GM23248 (cell line): ENCODE measurements at regions not wholly inside any gene's neighbourhood (a gene's known extent, or its start where the extent isn't known, plus 50 kb on each side); places are given as distances from the start of the nearest gene placed in this dataset.

Source experiments
- DNase-seq: peaks from one replicate; pipeline ENCODE4 v3.0.0-alpha.2; 2015
- H2AFZ ChIP-seq: fragments of 200-600 bp; sonication (generic); 2 replicates; pipeline ENCODE4 v1.6.1; 2016; ENCODE audit warnings: antibody characterized with exemption
- H3F3A ChIP-seq: fragments of 200-600 bp; sonication (generic); 2 replicates; pipeline ENCODE4 v1.6.1; 2016; ENCODE audit warnings: mild to moderate bottlenecking, antibody characterized with exemption, mixed run types; ENCODE audit not compliant: insufficient read depth
- H3K27ac ChIP-seq: fragments of 200-600 bp; sonication (generic); 2 replicates; pipeline ENCODE4 v1.5.1; 2016; ENCODE audit warnings: mild to moderate bottlenecking
- H3K27me3 ChIP-seq: fragments of 200-600 bp; sonication (generic); replicated peaks from 2 replicates; pipeline ENCODE4 v1.6.1; 2016; ENCODE audit warnings: mild to moderate bottlenecking; ENCODE audit not compliant: insufficient read depth
- H3K36me3 ChIP-seq: fragments of 200-600 bp; sonication (generic); 2 replicates; pipeline ENCODE4 v1.6.1; 2016; ENCODE audit warnings: low read depth, mild to moderate bottlenecking
- H3K4me1 ChIP-seq: fragments of 200-600 bp; sonication (generic); 2 replicates; pipeline ENCODE4 v1.6.1; 2016; ENCODE audit warnings: mild to moderate bottlenecking; ENCODE audit not compliant: insufficient read depth
- H3K4me2 ChIP-seq: fragments of 200-600 bp; sonication (generic); one replicate; pipeline ENCODE4 v1.6.1; 2016; ENCODE audit warnings: mild to moderate bottlenecking; ENCODE audit not compliant: unreplicated experiment
- H3K4me3 ChIP-seq: fragments of 200-600 bp; sonication (generic); 2 replicates; pipeline ENCODE4 v1.5.1; 2016; ENCODE audit warnings: mild to moderate bottlenecking
- H3K79me2 ChIP-seq: fragments of 200-600 bp; sonication (generic); 2 replicates; pipeline ENCODE4 v1.6.1; 2016; ENCODE audit warnings: mild to moderate bottlenecking; ENCODE audit not compliant: insufficient read depth
- H3K9ac ChIP-seq: fragments of 200-600 bp; sonication (generic); 2 replicates; pipeline ENCODE4 v1.6.1; 2016; ENCODE audit warnings: mild to moderate bottlenecking
- H3K9me2 ChIP-seq: fragments of 200-600 bp; sonication (generic); 2 replicates; pipeline ENCODE4 v1.6.1; 2016; ENCODE audit warnings: mixed run types, mild to moderate bottlenecking, moderate library complexity; ENCODE audit not compliant: insufficient read depth
- H3K9me3 ChIP-seq: fragments of 200-600 bp; sonication (generic); one replicate; pipeline ENCODE4 v1.6.1; 2017; ENCODE audit warnings: low read depth
- H4K20me1 ChIP-seq: fragments of 200-600 bp; sonication (generic); 2 replicates; pipeline ENCODE4 v1.6.0; 2016; ENCODE audit not compliant: insufficient read depth
- EZH2 ChIP-seq: fragments of 200-600 bp; sonication (generic); IDR thresholded peaks from 2 replicates; pipeline ENCODE4 v1.6.1; 2018; ENCODE audit warnings: antibody characterized with exemption, mild to moderate bottlenecking; ENCODE audit not compliant: insufficient read depth, poor library complexity, severe bottlenecking
- EZH2phosphoT487 ChIP-seq: fragments of 200-600 bp; sonication (generic); IDR thresholded peaks from 2 replicates; pipeline ENCODE4 v1.6.1; 2018; ENCODE audit warnings: antibody characterized with exemption, moderate library complexity, mild to moderate bottlenecking, low read depth; ENCODE audit not compliant: insufficient read depth
- WGBS, 2 experiments: methylation state at CpG; one replicate each; pipeline ENCODE4 v1.1.6; 2015 to 2017; ENCODE audit warnings: low lambda C conversion rate in 2 of 2, low coverage in 1 of 2; ENCODE audit errors: missing lambda C conversion rate in 2 of 2; 5-methylcytosine and 5-hydroxymethylcytosine counted together
- in situ Hi-C: fragments of 300-500 bp; cut with MboI; formaldehyde crosslinking; loops from 2 replicates; pipeline ENCODE4 v1.15.0; 2020

DNA sequence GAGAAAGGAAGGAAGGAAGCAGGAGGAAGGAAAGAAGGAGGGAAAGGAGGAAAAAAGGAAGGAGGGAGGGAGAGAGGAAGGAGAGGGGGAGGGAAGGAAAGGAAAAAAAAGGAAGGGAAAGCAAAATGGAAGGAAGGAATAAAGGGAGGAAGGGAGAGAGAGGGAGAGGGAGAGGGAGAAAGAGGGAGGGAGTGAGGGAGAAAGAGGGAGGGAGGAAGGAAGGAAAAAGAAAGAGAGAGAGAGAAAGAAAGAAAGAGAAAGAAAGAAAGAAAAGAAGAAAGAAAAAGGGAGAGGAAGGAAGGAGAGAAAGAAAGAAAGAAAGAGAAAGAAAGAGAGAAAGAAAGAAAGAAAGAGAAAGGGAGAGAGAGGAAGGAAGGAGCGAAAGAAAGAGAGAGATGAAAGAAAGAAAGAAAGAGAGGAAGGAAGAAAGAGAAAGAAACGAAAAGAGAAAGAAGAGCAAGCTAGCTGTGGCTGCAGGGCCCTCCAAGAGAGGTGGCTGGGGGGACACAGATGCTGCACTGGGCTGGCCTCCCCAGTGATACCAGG, 472.4 kb upstream of the MGMT start:
- H3K9me3 ChIP-seq = no peaks in the 10 kb centered on the region
- WGBS, 2 experiments = 26 to 66% methylated on average over 2 of the region's 2 CpGs

DNA sequence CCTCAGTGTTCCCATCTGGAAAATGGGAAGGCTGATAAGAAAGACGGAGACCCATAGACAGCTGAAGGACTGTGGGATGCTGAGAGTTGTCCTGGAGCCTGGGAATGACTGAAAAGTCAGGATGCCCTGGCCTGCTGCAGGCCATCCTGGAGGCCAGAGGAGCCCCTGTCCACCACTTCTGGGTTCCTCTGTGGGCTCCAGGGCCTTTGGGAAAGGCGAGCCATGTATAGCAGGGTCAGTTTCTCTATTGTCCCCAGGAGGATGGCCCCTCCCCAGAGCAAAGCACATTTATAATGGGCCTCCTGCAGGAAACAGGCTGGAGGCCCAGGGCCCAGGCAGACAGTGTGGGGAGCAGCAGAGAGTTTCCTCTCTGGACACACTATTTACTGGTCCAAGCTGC, 471.4 kb upstream of the MGMT start:
- Histone ChIP-seq H3K9me3 (no peaks in the 10 kb centered on the region), H3K27me3 (no peaks in the 10 kb centered on the region), H3F3A (no peaks in the 10 kb centered on the region), H3K4me2 (no peak overlapping the region), H4K20me1 (no peaks in the 10 kb centered on the region), H3K4me3 (no peak overlapping the region), H3K79me2 (no peaks in the 10 kb centered on the region), H2AFZ (no peak overlapping the region), H3K27ac (no peak overlapping the region), H3K36me3 (no peaks in the 10 kb centered on the region), H3K9me2 (no peaks in the 10 kb centered on the region), H3K4me1 (no peaks in the 10 kb centered on the region), H3K9ac (no peak overlapping the region)
- in situ Hi-C loops = no loop called here
- WGBS, 2 experiments = 13 to 19% methylated on average over 2 of the region's 2 CpGs
- DNase-seq = no peak
- TF ChIP-seq EZH2 (no peak), EZH2phosphoT487 (no peak)

More for the DNA sequence above, 472.4 kb upstream of the MGMT start:
- Histone ChIP-seq H3K4me2 (no peak overlapping the region), H3K27me3 (no peaks in the 10 kb centered on the region), H4K20me1 (no peaks in the 10 kb centered on the region), H3K79me2 (no peaks in the 10 kb centered on the region), H3K9ac (no peak overlapping the region), H3K9me2 (no peaks in the 10 kb centered on the region), H3K4me3 (no peak overlapping the region), H3K4me1 (no peaks in the 10 kb centered on the region), H3F3A (no peaks in the 10 kb centered on the region), H3K36me3 (no peaks in the 10 kb centered on the region), H3K27ac (no peak overlapping the region), H2AFZ (no peak overlapping the region)
- no peak for DNase-seq
- TF ChIP-seq EZH2 = no peak
- no peak for TF ChIP-seq EZH2phosphoT487
- in situ Hi-C loops = no loop called here

DNA sequence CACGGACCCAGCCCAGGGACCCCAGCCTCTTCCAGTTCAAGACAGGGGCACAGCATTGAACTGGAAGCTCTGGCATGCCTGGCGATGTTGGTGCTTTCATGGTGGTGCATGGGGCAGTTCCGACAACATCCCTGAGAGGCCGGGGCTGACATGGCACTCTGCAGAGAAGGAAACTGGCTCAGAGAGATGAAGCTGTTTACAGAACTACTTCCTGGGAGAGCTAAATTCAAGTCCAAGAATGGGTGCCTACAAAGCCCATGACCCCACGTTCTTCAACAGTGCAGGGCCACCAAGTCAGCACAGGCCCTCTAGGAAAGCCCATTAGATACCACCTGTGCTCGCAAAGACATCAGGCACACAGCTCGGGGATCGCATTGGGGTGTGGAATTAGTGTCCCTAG, 470.9 kb upstream of the MGMT start:
- no peak overlapping the region for H2AFZ ChIP-seq
- TF ChIP-seq EZH2 (no peak), EZH2phosphoT487 (no peak)
- no peak overlapping the region for H3K27ac ChIP-seq
- H3F3A ChIP-seq = no peaks in the 10 kb centered on the region
- H3K36me3 ChIP-seq = no peaks in the 10 kb centered on the region
- in situ Hi-C loops = no loop called here
- H3K4me2 ChIP-seq = no peak overlapping the region
- no peak overlapping the region for H3K9ac ChIP-seq
- no peak overlapping the region for H3K4me3 ChIP-seq
- H4K20me1 ChIP-seq = no peaks in the 10 kb centered on the region
- H3K79me2 ChIP-seq = no peaks in the 10 kb centered on the region
- H3K9me2 ChIP-seq = no peaks in the 10 kb centered on the region
- no peak for DNase-seq
- no peaks in the 10 kb centered on the region for H3K9me3 ChIP-seq
- WGBS, 2 experiments = 31 to 44% methylated on average over 6 to 8 of the region's 8 CpGs
- no peaks in the 10 kb centered on the region for H3K4me1 ChIP-seq
- H3K27me3 ChIP-seq = no peaks in the 10 kb centered on the region

DNA sequence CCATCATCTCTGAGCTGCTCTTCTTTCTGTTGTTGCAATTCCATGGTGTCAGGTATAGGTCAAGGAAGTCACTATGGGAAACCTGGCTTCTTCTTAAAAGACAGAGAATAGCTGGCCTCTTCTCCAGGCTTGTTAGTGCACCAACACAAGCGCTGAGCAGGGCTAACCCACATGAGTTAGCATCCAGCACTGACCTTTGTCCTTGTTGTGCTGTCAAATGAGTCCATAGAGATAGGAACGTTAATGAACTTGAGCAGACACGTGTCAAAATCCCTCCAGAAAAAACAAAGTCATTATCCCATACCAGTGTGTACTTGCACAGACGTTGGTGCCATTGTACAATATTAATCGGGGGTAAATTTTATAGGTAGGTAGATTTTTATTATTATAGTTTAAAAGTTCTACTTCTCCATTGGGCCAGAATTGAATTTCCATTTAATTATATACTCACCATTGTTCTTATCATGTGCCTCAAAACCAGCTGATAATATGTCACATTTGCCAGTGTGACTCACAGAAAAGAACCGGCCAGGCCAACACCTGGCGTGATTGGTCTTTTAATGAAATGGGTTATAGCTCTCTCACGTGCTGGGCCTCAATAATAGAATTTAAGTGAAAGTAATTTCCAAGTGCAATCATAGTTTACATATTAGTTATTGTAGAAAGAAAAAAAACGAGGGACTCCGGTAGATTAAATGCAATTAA, 468.8 kb upstream of the MGMT start:
- no peak for DNase-seq
- Histone ChIP-seq H3K79me2 (no peaks in the 10 kb centered on the region), H3F3A (no peaks in the 10 kb centered on the region), H3K4me2 (no peak overlapping the region), H4K20me1 (no peaks in the 10 kb centered on the region), H3K27me3 (no peaks in the 10 kb centered on the region), H3K36me3 (no peaks in the 10 kb centered on the region), H3K9me2 (no peaks in the 10 kb centered on the region), H3K9me3 (no peaks in the 10 kb centered on the region), H2AFZ (no peak overlapping the region), H3K4me1 (no peaks in the 10 kb centered on the region), H3K27ac (no peak overlapping the region), H3K4me3 (no peak overlapping the region), H3K9ac (no peak overlapping the region)
- 45 to 46% methylated on average over 10 of the region's 10 CpGs for WGBS, 2 experiments
- TF ChIP-seq EZH2phosphoT487 (no peak), EZH2 (no peak)
- in situ Hi-C loops = no loop called here

DNA sequence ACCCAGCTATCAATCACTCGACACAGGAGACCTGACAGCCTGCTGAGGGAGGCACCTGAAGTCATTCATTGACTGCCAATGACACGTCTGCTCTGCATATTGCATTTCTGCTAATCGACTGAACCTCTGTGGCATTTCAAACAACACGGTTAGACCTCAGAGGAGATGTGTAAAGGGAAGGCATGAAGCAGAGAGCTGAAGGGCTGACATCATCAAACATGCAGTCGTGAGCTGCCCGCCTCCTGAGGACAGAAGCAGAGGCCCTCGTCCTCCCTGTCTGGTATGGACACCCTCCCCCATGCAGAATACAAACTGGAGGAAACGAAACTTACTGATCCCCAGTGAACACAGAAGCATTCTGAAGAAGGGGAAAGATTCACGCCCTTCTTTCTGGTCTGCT, 462.6 kb upstream of the MGMT start:
- Histone ChIP-seq H3K4me2 (no peak overlapping the region), H3K9me3 (no peaks in the 10 kb centered on the region), H3K79me2 (no peaks in the 10 kb centered on the region), H3F3A (no peaks in the 10 kb centered on the region), H3K27ac (no peak overlapping the region), H3K4me1 (no peaks in the 10 kb centered on the region), H3K9me2 (no peaks in the 10 kb centered on the region), H4K20me1 (no peaks in the 10 kb centered on the region), H3K4me3 (no peak overlapping the region), H2AFZ (no peak overlapping the region), H3K27me3 (no peaks in the 10 kb centered on the region), H3K36me3 (no peaks in the 10 kb centered on the region), H3K9ac (no peak overlapping the region)
- TF ChIP-seq EZH2phosphoT487 (no peak), EZH2 (no peak)
- in situ Hi-C loops = no loop called here
- no peak for DNase-seq
- WGBS, 2 experiments = 24 to 25% methylated on average over 8 to 9 of the region's 9 CpGs
